Upper lobe of right lung (tissue), 1 donor: ENCODE measurements at regions not wholly inside any gene's neighbourhood (a gene's known extent, or its start where the extent isn't known, plus 50 kb on each side); places are given as distances from the start of the nearest gene placed in this dataset.
"Not testable (repeated sequence)": the region's sequence is repeated elsewhere in the genome, so short reads cannot be mapped to it uniquely, and the experiment has no call there.

Experiments used
- ATAC-seq: fragments of 200-7000 bp; cut with Tn5 transposase; one replicate; pipeline ENCODE4 v1.9.1; 2020; ENCODE audit warnings: mild to moderate bottlenecking, moderate library complexity
- DNase-seq: peaks from one replicate; pipeline ENCODE4 v3.0.0-alpha.2; 2020
- H3K27ac ChIP-seq: fragments of 200-600 bp; one replicate; pipeline ENCODE4 v1.8.0; 2022
- H3K27me3 ChIP-seq: fragments of 200-600 bp; one replicate; pipeline ENCODE4 v1.8.0; 2022; ENCODE audit warnings: mild to moderate bottlenecking
- H3K36me3 ChIP-seq: fragments of 200-600 bp; one replicate; pipeline ENCODE4 v1.8.0; 2022
- H3K4me1 ChIP-seq: fragments of 200-600 bp; one replicate; pipeline ENCODE4 v1.8.0; 2022
- H3K4me3 ChIP-seq: fragments of 200-600 bp; one replicate; pipeline ENCODE4 v1.8.0; 2022; ENCODE audit warnings: mild to moderate bottlenecking
- H3K9me3 ChIP-seq: fragments of 200-600 bp; one replicate; pipeline ENCODE4 v1.8.0; 2022
- intact Hi-C: fragments of 100-400 bp; cut with DNase I; formaldehyde crosslinking; loops from one replicate; pipeline ENCODE4 v1.11.0; 2022
- TF ChIP-seq, protein P1 (sequence below): fragments of 200-600 bp; IDR thresholded peaks from one replicate; pipeline ENCODE4 v1.8.0; 2022; ENCODE audit warnings: antibody characterized with exemption
- donor health status: DM: no; HTN: yes; CAD: no; lungs with severe emphysema.

GRCh38 chr6:145092554-145092953, 642.8 kb downstream of the EPM2A start:
- TF ChIP-seq, protein P1, sequence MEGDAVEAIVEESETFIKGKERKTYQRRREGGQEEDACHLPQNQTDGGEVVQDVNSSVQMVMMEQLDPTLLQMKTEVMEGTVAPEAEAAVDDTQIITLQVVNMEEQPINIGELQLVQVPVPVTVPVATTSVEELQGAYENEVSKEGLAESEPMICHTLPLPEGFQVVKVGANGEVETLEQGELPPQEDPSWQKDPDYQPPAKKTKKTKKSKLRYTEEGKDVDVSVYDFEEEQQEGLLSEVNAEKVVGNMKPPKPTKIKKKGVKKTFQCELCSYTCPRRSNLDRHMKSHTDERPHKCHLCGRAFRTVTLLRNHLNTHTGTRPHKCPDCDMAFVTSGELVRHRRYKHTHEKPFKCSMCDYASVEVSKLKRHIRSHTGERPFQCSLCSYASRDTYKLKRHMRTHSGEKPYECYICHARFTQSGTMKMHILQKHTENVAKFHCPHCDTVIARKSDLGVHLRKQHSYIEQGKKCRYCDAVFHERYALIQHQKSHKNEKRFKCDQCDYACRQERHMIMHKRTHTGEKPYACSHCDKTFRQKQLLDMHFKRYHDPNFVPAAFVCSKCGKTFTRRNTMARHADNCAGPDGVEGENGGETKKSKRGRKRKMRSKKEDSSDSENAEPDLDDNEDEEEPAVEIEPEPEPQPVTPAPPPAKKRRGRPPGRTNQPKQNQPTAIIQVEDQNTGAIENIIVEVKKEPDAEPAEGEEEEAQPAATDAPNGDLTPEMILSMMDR = no peak
- Histone ChIP-seq H3K27me3 (no peaks in the 10 kb centered on the region), H3K9me3 (peaks cover 2% of the 10 kb centered on the region), H3K36me3 (no peaks in the 10 kb centered on the region), H3K4me1 (no peaks in the 10 kb centered on the region), H3K4me3 (no peak overlapping the region), H3K27ac (no peak overlapping the region)
- intact Hi-C loops = no loop called here
- DNase-seq (no peak), ATAC-seq (no peak)

DNA sequence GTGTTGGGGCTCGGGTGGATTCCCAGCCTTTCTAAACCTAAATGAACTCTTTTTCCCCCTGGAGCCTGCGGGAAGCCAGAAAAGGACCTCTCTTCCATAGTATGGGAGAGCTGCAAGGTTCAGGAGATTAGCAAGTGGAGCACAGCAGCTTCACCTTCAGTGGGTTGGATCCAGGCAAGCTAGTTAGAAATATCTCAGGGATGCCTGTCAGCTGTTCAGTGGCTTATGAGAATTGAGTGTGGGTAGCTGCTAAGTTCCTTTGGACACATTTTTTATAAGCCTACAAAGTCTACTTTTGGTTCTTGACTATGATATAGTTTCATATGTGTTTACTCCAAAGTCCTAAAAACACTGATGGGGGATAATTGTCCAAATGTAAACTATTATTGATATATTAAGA, 642.1 kb downstream of the EPM2A start:
- Histone ChIP-seq H3K4me3 (no peak overlapping the region), H3K27me3 (no peaks in the 10 kb centered on the region), H3K36me3 (no peaks in the 10 kb centered on the region), H3K9me3 (peaks cover 9% of the 10 kb centered on the region), H3K27ac (no peak overlapping the region), H3K4me1 (no peaks in the 10 kb centered on the region)
- ATAC-seq (no peak), DNase-seq (no peak)
- TF ChIP-seq, protein P1 = no peak
- intact Hi-C loops = no loop called here

GRCh38 chr6:145096846-145097245, 638.5 kb downstream of the EPM2A start:
- no peak overlapping the region for H3K27ac ChIP-seq
- H3K4me3 ChIP-seq = no peak overlapping the region

GRCh38 chr6:145098127-145098526, 637.2 kb downstream of the EPM2A start:
- H3K4me3 ChIP-seq, intact Hi-C loops, DNase-seq, H3K27ac ChIP-seq, ATAC-seq, H3K36me3 ChIP-seq, H3K9me3 ChIP-seq, H3K4me1 ChIP-seq, H3K27me3 ChIP-seq: not testable (repeated sequence)

More at GRCh38 chr6:145096846-145097245, 638.5 kb downstream of the EPM2A start:
- DNase-seq = no peak
- intact Hi-C loops = no loop called here
- peak; percentile 52 for ATAC-seq
- Histone ChIP-seq H3K4me1 (no peaks in the 10 kb centered on the region), H3K27me3 (no peaks in the 10 kb centered on the region), H3K9me3 (peaks cover 9% of the 10 kb centered on the region), H3K36me3 (no peaks in the 10 kb centered on the region)
- TF ChIP-seq, protein P1 = no peak

GRCh38 chr6:145099713-145100112, 635.6 kb downstream of the EPM2A start:
- DNase-seq = no peak
- intact Hi-C loops = no loop called here
- H3K27ac ChIP-seq = no peak overlapping the region
- TF ChIP-seq, protein P1 = no peak
- peaks cover 9% of the 10 kb centered on the region for H3K9me3 ChIP-seq
- ATAC-seq = no peak
- H3K4me3 ChIP-seq = no peak overlapping the region
- H3K4me1 ChIP-seq = no peaks in the 10 kb centered on the region
- H3K27me3 ChIP-seq = no peaks in the 10 kb centered on the region
- H3K36me3 ChIP-seq = no peaks in the 10 kb centered on the region

DNA sequence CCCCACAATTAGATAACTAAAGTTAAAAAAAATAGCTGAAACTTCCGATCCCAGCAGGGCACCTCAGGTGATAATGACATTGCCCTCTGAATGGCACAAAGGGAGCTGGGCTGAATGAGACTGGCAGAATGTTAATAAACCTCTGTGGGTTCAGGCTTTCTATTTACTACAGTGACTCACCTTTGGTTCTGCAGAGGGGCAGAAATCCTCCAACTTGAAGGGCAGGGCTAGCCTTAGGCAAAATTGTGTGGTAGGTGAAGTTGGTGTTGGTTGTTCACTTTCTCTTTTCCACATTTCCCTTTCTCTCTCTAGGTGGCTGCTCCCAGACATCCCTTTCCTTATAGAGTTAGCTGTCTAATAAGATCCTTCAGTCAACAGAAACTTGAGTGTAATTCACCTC, 625.2 kb downstream of the EPM2A start:
- no peaks in the 10 kb centered on the region for H3K36me3 ChIP-seq
- H3K4me1 ChIP-seq = no peaks in the 10 kb centered on the region
- DNase-seq (no peak), ATAC-seq (no peak)
- TF ChIP-seq, protein P1 = no peak
- H3K27me3 ChIP-seq = no peaks in the 10 kb centered on the region
- no peak overlapping the region for H3K4me3 ChIP-seq
- H3K9me3 ChIP-seq = no peaks in the 10 kb centered on the region
- H3K27ac ChIP-seq = no peak overlapping the region
- intact Hi-C loops = no loop called here

DNA sequence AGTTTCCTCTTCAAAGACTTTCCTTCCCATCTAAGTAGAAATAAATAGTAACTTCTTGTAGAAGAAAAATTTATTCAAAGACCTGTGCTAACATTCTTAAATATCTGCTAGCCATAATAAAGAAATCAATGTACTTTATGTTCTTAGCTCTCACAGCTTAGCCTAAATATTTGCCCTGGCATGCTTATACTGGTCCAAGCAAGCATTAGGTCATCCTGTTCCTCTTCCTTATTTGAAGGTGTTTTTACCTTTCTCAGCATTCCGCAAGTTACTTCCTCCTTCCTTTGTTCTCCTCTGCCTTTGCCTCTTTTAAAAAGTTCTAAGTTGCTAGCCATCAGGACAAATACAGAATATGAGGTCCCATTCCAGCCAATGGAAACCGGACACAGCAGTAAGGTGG, 623.9 kb downstream of the EPM2A start:
- H3K4me1 ChIP-seq, H3K27me3 ChIP-seq, H3K36me3 ChIP-seq, ATAC-seq, intact Hi-C loops, H3K9me3 ChIP-seq, DNase-seq, H3K27ac ChIP-seq, H3K4me3 ChIP-seq: not testable (repeated sequence)
